HG02588 (cell line): ENCODE measurements at regions not wholly inside any gene's neighbourhood (a gene's known extent, or its start where the extent isn't known, plus 50 kb on each side); places are given as distances from the start of the nearest gene placed in this dataset.

Experiments
- ATAC-seq: cut with Tn5 transposase; IDR thresholded peaks from one replicate; pipeline ENCODE4 v1.9.1; 2021; ENCODE audit warnings: mild to moderate bottlenecking, moderate library complexity; ENCODE audit not compliant: unreplicated experiment

- no peak for ATAC-seq
Observed at GRCh38 chr1:106969731-106970130, 86.7 kb upstream of the PRMT6 start.

- ATAC-seq = no peak
Observed at GRCh38 chr1:106972074-106972473, 84.4 kb upstream of the PRMT6 start.

GRCh38 chr1:106975944-106976343 lies 80.5 kb upstream of the PRMT6 start:
- ATAC-seq = no peak

- ATAC-seq = no peak
Observed at GRCh38 chr1:106978477-106979322, 77.8 kb upstream of the PRMT6 start.

GRCh38 chr1:106979371-106979770 lies 77.1 kb upstream of the PRMT6 start:
- ATAC-seq = no peak

- ATAC-seq = no peak
Observed at GRCh38 chr1:106980121-106980520, 76.4 kb upstream of the PRMT6 start.

GRCh38 chr1:106984801-106985200 lies 71.7 kb upstream of the PRMT6 start:
- no peak for ATAC-seq

GRCh38 chr1:106986603-106987002 lies 69.9 kb upstream of the PRMT6 start:
- no peak for ATAC-seq

- peak; percentile 90 for ATAC-seq
Observed at GRCh38 chr1:106995970-106996369, 60.5 kb upstream of the PRMT6 start.

GRCh38 chr1:106998431-106999002 lies 58.0 kb upstream of the PRMT6 start:
- ATAC-seq = no peak

- no peak for ATAC-seq
Observed at GRCh38 chr1:107000902-107001301, 55.6 kb upstream of the PRMT6 start.

- no peak for ATAC-seq
Observed at GRCh38 chr1:107003972-107004371, 52.5 kb upstream of the PRMT6 start.

- no peak for ATAC-seq
Observed at GRCh38 chr1:107004421-107004820, 52.1 kb upstream of the PRMT6 start.
